HEK293 (cell line): ENCODE measurements at regions not wholly inside any gene's neighbourhood (a gene's known extent, or its start where the extent isn't known, plus 50 kb on each side); places are given as distances from the start of the nearest gene placed in this dataset.

Source experiments
- CTCF ChIA-PET: fragments of 350-600 bp; formaldehyde crosslinking; extraction: SDS; loops from one replicate; lab custom pipeline; 2021; ENCODE audit warnings: antibody characterized with exemption; lab: Yijun Ruan, JAX
- POLR2A ChIA-PET: fragments of 300-600 bp; formaldehyde crosslinking; extraction: SDS; loops from one replicate; lab custom pipeline; 2020; ENCODE audit warnings: antibody characterized with exemption, inconsistent platforms; lab: Yijun Ruan, JAX
- H3K27ac ChIP-seq: fragments of 200-500 bp; sonication (Bioruptor generic); 2 replicates; pipeline ENCODE4 v1.5.1; 2014; ENCODE audit warnings: low read depth, low read length, control low read depth, inconsistent platforms; ENCODE audit errors: extremely low read depth
- H3K36me3 ChIP-seq, 2 experiments: fragments of 200-500 bp in 1 of 2; sonication (Bioruptor generic) in 1 of 2; 1 replicate in 1 of 2; 2 replicates in 1 of 2; pipeline ENCODE4 v1.5.1; 2014 to 2017; ENCODE audit warnings: inconsistent platforms in 2 of 2, low read length in 2 of 2; ENCODE audit not compliant: control insufficient read depth in 2 of 2, insufficient read depth in 1 of 2
- H3K4me1 ChIP-seq: fragments of 200-500 bp; sonication (Bioruptor generic); 2 replicates; pipeline ENCODE4 v1.5.1; 2014; ENCODE audit warnings: mild to moderate bottlenecking, low read length, inconsistent platforms; ENCODE audit not compliant: control insufficient read depth, insufficient read depth
- H3K4me3 ChIP-seq: 2 replicates; pipeline ENCODE4 v1.5.1; 2011; ENCODE audit warnings: low read depth, mild to moderate bottlenecking, control low read depth, low read length, moderate library complexity
- H3K9me3 ChIP-seq: fragments of 200-500 bp; sonication (Bioruptor generic); 2 replicates; pipeline ENCODE4 v1.5.1; 2014; ENCODE audit warnings: low read depth, low read length, inconsistent platforms; ENCODE audit not compliant: control insufficient read depth, insufficient read depth
- REPIN1 ChIP-seq: fragments of 450-650 bp; formaldehyde crosslinking; IDR thresholded peaks from 2 replicates; pipeline ENCODE4 v1.5.1; 2017; ENCODE audit warnings: missing biosample characterization, missing genetic modification characterization, low read depth
- SCRT1 ChIP-seq: fragments of 450-650 bp; formaldehyde crosslinking; IDR thresholded peaks from 2 replicates; pipeline ENCODE4 v1.5.1; 2016; ENCODE audit warnings: missing biosample characterization, missing genetic modification characterization, borderline replicate concordance
- SP2 ChIP-seq: fragments of 450-650 bp; formaldehyde crosslinking; IDR thresholded peaks from 2 replicates; pipeline ENCODE4 v1.5.1; 2016; ENCODE audit warnings: missing biosample characterization, missing genetic modification characterization
- SP3 ChIP-seq: fragments of 450-650 bp; formaldehyde crosslinking; IDR thresholded peaks from 2 replicates; pipeline ENCODE4 v1.5.1; 2016; ENCODE audit warnings: missing biosample characterization, missing genetic modification characterization
- ZIC2 ChIP-seq: fragments of 450-650 bp; formaldehyde crosslinking; IDR thresholded peaks from 2 replicates; pipeline ENCODE4 v1.5.1; 2016; ENCODE audit warnings: missing biosample characterization, missing genetic modification characterization
- ZNF112 ChIP-seq: fragments of 450-650 bp; formaldehyde crosslinking; IDR thresholded peaks from 2 replicates; pipeline ENCODE4 v1.5.0; 2017; ENCODE audit warnings: missing biosample characterization, missing genetic modification characterization
- ZNF138 ChIP-seq: fragments of 450-650 bp; formaldehyde crosslinking; IDR thresholded peaks from 2 replicates; pipeline ENCODE4 v1.5.1; 2016; ENCODE audit warnings: missing biosample characterization, missing genetic modification characterization, borderline replicate concordance
- ZNF221 ChIP-seq: fragments of 450-650 bp; formaldehyde crosslinking; IDR thresholded peaks from 2 replicates; pipeline ENCODE4 v1.5.1; 2017; ENCODE audit warnings: missing biosample characterization, missing genetic modification characterization, borderline replicate concordance
- ZNF24 ChIP-seq: fragments of 450-650 bp; formaldehyde crosslinking; IDR thresholded peaks from 2 replicates; pipeline ENCODE4 v1.5.1; 2016; ENCODE audit warnings: missing biosample characterization, missing genetic modification characterization
- ZNF292 ChIP-seq: fragments of 450-650 bp; formaldehyde crosslinking; IDR thresholded peaks from 2 replicates; pipeline ENCODE4 v1.5.1; 2016; ENCODE audit warnings: low read depth, missing biosample characterization, missing genetic modification characterization, borderline replicate concordance
- ZNF335 ChIP-seq: fragments of 450-650 bp; formaldehyde crosslinking; conservative IDR thresholded peaks from 2 replicates; pipeline ENCODE4 v1.5.1; 2016; ENCODE audit warnings: missing biosample characterization, missing genetic modification characterization
- ZNF366 ChIP-seq: fragments of 450-650 bp; formaldehyde crosslinking; conservative IDR thresholded peaks from 2 replicates; pipeline ENCODE4 v1.5.1; 2016; ENCODE audit warnings: missing biosample characterization, missing genetic modification characterization
- ZNF544 ChIP-seq: fragments of 450-650 bp; formaldehyde crosslinking; IDR thresholded peaks from 2 replicates; pipeline ENCODE4 v1.5.0; 2017; ENCODE audit warnings: missing biosample characterization, missing genetic modification characterization
- ZNF654 ChIP-seq: fragments of 450-650 bp; formaldehyde crosslinking; IDR thresholded peaks from 2 replicates; pipeline ENCODE4 v1.5.1; 2016; ENCODE audit warnings: low read depth, missing biosample characterization, missing genetic modification characterization
- ZNF658 ChIP-seq: fragments of 450-650 bp; formaldehyde crosslinking; IDR thresholded peaks from 2 replicates; pipeline ENCODE4; 2016; ENCODE audit warnings: missing biosample characterization, missing genetic modification characterization
- ZNF664 ChIP-seq: fragments of 450-650 bp; formaldehyde crosslinking; IDR thresholded peaks from 2 replicates; pipeline ENCODE4 v1.5.1; 2016; ENCODE audit warnings: missing biosample characterization, missing genetic modification characterization
- ZNF777 ChIP-seq: fragments of 450-650 bp; formaldehyde crosslinking; IDR thresholded peaks from 2 replicates; pipeline ENCODE4 v1.5.1; 2017; ENCODE audit warnings: missing biosample characterization, missing genetic modification characterization, borderline replicate concordance
- ZNF792 ChIP-seq: fragments of 450-650 bp; formaldehyde crosslinking; IDR thresholded peaks from 2 replicates; pipeline ENCODE4 v1.5.1; 2016; ENCODE audit warnings: missing biosample characterization, missing genetic modification characterization
- ZNF830 ChIP-seq: fragments of 450-650 bp; IDR thresholded peaks from 2 replicates; pipeline ENCODE4 v1.5.0; 2018; ENCODE audit warnings: missing biosample characterization, missing genetic modification characterization, low read depth, mild to moderate bottlenecking, moderate library complexity
- TF ChIP-seq, protein P1 (sequence below): fragments of 450-650 bp; formaldehyde crosslinking; IDR thresholded peaks from 2 replicates; pipeline ENCODE4 v1.5.1; 2017; ENCODE audit warnings: missing biosample characterization, mild to moderate bottlenecking, missing genetic modification characterization, moderate library complexity
- TF ChIP-seq, protein P2 (sequence below): fragments of 450-650 bp; formaldehyde crosslinking; conservative IDR thresholded peaks from 2 replicates; pipeline ENCODE4 v1.5.1; 2016; ENCODE audit warnings: low read depth, missing biosample characterization, missing genetic modification characterization
- TF ChIP-seq, protein P3 (sequence below): fragments of 450-650 bp; formaldehyde crosslinking; IDR thresholded peaks from 2 replicates; pipeline ENCODE4 v1.5.1; 2016; ENCODE audit warnings: missing biosample characterization, missing genetic modification characterization

DNA sequence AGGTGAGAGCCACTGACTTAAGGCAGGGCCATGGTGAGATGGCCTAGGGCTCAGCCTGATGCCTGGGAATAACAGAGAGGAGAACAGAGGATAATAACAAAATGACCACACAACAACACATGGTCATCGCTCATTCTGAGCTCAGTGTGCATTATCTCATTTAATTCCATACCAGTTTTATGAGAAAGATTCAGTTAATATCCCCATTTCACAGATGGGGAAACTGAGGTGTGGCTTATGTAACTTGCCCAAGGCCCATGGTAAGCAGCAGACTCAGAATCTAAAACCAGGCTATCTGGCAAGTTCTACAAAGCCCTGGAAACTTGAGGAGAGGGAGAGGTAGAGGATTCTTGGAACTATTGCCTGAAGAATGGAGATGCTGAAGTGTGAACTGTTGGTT is 200.9 kb upstream of the PMEPA1 start:
- Histone ChIP-seq H3K4me1 (no peaks in the 10 kb centered on the region), H3K4me3 (no peak overlapping the region), H3K9me3 (no peaks in the 10 kb centered on the region), H3K27ac (no peak overlapping the region), H3K36me3 (no peaks in the 10 kb centered on the region)
- no peak for TF ChIP-seq ZNF138 (tag by site-specific recombination)
- TF ChIP-seq ZNF664 (tag by site-specific recombination), result peak; percentile 56; the same call in 1 of the 2 replicates
- ChIA-PET POLR2A (no interaction called here), CTCF (interaction anchor here (0.7 kb wide), 1 partner anchor 284 kb away, joined by 3 read pairs; no protein-coding TSS in a partner anchor)

DNA sequence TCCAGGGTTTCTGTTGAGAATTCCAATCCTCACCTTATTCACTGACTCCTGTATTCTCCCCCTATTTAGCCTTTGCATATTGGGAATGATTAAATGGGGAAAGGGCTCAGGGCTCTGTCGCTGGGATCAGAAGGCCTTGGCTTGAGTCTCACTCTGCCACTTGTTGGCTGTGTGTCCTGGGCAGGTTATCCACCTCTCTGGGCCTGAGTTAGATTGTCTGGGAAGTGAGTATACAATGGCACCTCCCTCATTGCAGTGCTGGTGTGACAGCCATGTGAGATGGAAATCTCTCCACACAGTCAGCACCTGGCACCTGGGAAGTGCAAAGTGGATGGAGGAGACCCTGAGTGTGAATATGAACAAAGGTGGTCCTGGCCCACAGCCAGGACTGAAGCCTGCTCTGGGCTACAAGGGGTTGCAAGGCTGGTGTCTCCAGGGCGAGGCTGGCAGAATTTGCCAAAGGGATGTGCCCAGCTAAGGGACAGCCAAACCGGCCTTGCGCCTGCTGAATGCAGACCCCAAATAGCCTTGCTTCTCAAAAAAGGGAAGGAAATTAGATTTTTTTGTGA is 200.0 kb upstream of the PMEPA1 start:
- Histone ChIP-seq H3K36me3 (no peaks in the 10 kb centered on the region), H3K4me3 (no peak overlapping the region), H3K4me1 (no peaks in the 10 kb centered on the region), H3K9me3 (no peaks in the 10 kb centered on the region), H3K27ac (no peak overlapping the region)
- CTCF ChIA-PET, result no interaction called here
- no peak for TF ChIP-seq ZNF544 (tag by site-specific recombination)
- TF ChIP-seq ZNF777, result no peak
- TF ChIP-seq ZNF112 (tag by site-specific recombination), result no peak
- TF ChIP-seq ZNF292 (tag by site-specific recombination), result no peak
- TF ChIP-seq REPIN1, result no peak
- TF ChIP-seq SP3 (tag by site-specific recombination), result no peak
- TF ChIP-seq ZNF792 (tag by site-specific recombination), result no peak
- no peak for TF ChIP-seq ZNF658 (tag by site-specific recombination)
- TF ChIP-seq, protein P1, sequence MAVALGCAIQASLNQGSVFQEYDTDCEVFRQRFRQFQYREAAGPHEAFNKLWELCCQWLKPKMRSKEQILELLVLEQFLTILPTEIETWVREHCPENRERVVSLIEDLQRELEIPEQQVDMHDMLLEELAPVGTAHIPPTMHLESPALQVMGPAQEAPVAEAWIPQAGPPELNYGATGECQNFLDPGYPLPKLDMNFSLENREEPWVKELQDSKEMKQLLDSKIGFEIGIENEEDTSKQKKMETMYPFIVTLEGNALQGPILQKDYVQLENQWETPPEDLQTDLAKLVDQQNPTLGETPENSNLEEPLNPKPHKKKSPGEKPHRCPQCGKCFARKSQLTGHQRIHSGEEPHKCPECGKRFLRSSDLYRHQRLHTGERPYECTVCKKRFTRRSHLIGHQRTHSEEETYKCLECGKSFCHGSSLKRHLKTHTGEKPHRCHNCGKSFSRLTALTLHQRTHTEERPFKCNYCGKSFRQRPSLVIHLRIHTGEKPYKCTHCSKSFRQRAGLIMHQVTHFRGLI (tag by site-specific recombination), result no peak
- TF ChIP-seq ZNF221 (tag by site-specific recombination), result no peak
- TF ChIP-seq SCRT1 (tag by site-specific recombination), result no peak
- POLR2A ChIA-PET, result no interaction called here

DNA sequence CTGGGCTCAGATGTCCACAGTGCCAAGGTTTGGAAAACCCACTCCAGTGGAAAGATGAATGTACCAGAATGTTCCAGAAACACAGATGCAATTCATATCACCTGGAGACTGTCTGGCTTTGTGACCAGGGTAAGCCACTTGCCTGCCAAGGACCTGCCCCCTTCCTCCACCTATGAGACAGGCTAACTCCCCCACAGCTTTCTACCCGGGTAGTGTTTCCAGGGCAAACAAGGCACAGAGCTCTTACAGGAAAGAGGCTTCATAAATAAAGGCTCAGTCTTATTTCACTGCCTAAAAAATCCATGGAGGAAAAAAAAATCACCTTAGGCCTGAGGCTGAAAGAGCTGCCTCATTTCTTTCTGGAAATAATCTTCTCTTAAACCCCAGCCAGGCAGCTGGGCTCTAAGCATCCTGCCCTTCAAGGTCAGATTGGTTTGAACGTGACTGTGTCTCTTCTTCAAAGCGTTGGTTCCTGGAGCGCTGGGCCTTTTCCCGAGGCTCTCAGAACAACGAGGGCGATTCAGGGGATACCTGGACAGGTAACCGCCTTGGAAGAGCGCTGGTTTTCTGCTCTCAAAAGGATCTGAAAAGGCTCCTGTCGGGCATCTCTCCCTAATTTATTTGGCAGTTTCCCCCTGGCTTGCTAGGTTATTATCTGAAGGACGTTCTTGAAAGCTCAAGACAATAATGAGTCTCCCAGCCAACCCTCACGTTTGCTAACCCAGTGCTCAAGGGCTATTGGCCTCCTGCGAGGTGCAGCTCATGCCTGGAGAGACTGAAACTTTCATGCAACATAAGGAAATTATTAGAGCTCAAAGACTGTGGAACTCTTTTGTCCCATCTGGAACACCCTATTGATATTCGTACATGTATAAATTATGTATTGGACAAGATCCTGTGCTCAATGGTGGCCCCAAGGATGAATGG is 199.2 kb upstream of the PMEPA1 start:
- Histone ChIP-seq H3K36me3 (no peaks in the 10 kb centered on the region), H3K27ac (no peak overlapping the region), H3K4me1 (no peaks in the 10 kb centered on the region), H3K4me3 (no peak overlapping the region), H3K9me3 (no peaks in the 10 kb centered on the region)
- ChIA-PET CTCF (interaction anchor here (0.9 kb wide), 1 partner anchor 313 kb away, joined by 3 read pairs; no protein-coding TSS in a partner anchor), POLR2A (no interaction called here)
- TF ChIP-seq, protein P2, sequence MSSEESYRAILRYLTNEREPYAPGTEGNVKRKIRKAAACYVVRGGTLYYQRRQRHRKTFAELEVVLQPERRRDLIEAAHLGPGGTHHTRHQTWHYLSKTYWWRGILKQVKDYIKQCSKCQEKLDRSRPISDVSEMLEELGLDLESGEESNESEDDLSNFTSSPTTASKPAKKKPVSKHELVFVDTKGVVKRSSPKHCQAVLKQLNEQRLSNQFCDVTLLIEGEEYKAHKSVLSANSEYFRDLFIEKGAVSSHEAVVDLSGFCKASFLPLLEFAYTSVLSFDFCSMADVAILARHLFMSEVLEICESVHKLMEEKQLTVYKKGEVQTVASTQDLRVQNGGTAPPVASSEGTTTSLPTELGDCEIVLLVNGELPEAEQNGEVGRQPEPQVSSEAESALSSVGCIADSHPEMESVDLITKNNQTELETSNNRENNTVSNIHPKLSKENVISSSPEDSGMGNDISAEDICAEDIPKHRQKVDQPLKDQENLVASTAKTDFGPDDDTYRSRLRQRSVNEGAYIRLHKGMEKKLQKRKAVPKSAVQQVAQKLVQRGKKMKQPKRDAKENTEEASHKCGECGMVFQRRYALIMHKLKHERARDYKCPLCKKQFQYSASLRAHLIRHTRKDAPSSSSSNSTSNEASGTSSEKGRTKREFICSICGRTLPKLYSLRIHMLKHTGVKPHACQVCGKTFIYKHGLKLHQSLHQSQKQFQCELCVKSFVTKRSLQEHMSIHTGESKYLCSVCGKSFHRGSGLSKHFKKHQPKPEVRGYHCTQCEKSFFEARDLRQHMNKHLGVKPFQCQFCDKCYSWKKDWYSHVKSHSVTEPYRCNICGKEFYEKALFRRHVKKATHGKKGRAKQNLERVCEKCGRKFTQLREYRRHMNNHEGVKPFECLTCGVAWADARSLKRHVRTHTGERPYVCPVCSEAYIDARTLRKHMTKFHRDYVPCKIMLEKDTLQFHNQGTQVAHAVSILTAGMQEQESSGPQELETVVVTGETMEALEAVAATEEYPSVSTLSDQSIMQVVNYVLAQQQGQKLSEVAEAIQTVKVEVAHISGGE, result no peak
- no peak for TF ChIP-seq ZNF335 (tag by site-specific recombination)
- no peak for TF ChIP-seq ZNF366 (tag by site-specific recombination)
- no peak for TF ChIP-seq SP2 (tag by site-specific recombination)
- no peak for TF ChIP-seq ZNF792 (tag by site-specific recombination)
- TF ChIP-seq, protein P3, sequence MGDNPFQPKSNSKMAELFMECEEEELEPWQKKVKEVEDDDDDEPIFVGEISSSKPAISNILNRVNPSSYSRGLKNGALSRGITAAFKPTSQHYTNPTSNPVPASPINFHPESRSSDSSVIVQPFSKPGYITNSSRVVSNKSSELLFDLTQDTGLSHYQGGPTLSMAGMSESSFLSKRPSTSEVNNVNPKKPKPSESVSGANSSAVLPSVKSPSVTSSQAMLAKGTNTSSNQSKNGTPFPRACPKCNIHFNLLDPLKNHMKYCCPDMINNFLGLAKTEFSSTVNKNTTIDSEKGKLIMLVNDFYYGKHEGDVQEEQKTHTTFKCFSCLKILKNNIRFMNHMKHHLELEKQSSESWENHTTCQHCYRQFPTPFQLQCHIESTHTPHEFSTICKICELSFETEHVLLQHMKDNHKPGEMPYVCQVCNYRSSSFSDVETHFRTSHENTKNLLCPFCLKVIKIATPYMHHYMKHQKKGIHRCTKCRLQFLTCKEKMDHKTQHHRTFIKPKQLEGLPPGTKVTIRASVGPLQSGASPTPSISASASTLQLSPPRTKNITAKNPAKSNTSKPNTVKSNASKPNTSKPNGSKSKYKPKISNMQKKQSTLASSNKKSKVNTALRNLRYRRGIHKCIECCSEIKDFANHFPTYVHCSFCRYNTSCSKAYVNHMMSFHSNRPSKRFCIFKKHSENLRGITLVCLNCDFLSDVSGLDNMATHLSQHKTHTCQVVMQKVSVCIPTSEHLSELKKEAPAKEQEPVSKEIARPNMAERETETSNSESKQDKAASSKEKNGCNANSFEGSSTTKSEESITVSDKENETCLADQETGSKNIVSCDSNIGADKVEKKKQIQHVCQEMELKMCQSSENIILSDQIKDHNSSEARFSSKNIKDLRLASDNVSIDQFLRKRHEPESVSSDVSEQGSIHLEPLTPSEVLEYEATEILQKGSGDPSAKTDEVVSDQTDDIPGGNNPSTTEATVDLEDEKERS (tag by site-specific recombination), result no peak
- TF ChIP-seq ZNF654 (tag by site-specific recombination), result no peak
- no peak for TF ChIP-seq ZNF24 (tag by site-specific recombination)
- no peak for TF ChIP-seq ZIC2 (tag by site-specific recombination)
- no peak for TF ChIP-seq ZNF830 (tag by site-specific recombination)
